ENCODE measurements at regions not wholly inside any gene's neighbourhood (a gene's known extent, or its start where the extent isn't known, plus 50 kb on each side); places are given as distances from the start of the nearest gene placed in this dataset.

DNA sequence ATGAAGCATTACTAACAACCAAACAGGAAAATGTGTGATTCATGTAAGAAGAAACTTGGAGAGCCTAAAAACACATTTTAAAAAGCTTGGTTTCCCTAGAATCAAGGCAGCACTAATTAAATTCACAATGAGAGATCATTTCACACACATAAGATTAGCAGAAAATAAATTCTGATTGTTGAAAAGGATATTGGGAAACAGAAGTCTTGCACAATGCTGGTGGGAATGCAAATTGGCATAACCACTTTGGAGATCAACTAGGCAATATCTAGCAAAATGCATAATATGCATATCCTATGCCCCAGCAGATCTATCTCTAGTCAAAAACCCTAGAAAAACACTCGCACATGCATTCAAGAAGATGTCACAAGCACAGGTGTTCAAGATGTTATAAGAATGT lies 75.3 kb upstream of the SIX3 start:
- peak; percentile 1 for DNase-seq (ENCODE audit: low read depth)
- TF ChIP-seq, protein P1, sequence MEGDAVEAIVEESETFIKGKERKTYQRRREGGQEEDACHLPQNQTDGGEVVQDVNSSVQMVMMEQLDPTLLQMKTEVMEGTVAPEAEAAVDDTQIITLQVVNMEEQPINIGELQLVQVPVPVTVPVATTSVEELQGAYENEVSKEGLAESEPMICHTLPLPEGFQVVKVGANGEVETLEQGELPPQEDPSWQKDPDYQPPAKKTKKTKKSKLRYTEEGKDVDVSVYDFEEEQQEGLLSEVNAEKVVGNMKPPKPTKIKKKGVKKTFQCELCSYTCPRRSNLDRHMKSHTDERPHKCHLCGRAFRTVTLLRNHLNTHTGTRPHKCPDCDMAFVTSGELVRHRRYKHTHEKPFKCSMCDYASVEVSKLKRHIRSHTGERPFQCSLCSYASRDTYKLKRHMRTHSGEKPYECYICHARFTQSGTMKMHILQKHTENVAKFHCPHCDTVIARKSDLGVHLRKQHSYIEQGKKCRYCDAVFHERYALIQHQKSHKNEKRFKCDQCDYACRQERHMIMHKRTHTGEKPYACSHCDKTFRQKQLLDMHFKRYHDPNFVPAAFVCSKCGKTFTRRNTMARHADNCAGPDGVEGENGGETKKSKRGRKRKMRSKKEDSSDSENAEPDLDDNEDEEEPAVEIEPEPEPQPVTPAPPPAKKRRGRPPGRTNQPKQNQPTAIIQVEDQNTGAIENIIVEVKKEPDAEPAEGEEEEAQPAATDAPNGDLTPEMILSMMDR (IDR thresholded peaks at IDR 0.05; ENCODE audit: low read length, missing control alignments) = no peak
- no peak overlapping the region for H3K4me3 ChIP-seq (replicated peaks; ENCODE audit: low read depth, low read length)

DNA sequence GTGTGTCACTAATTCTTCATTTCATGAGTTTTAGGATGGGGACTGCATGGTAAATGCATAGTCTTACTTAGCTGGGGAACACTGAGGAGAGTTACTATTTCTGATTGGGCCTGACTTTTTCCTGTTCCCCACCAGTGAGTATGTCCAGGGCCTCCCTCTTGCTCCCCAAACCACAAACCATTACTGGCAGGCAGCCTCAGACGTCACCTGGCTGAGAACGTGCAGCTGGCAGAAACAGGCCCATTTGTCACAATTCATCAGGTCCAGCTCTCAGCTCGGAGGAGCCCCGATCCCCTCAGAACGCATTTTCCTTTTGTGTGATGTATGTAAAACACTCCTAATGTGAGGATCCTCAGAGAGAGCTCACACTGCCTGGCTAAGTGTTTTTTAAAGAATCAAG lies 71.7 kb upstream of the SIX3 start:
- TF ChIP-seq, protein P1 (IDR thresholded peaks at IDR 0.05; ENCODE audit: low read length, missing control alignments) = no peak
- DNase-seq (ENCODE audit: low read depth) = no peak

DNA sequence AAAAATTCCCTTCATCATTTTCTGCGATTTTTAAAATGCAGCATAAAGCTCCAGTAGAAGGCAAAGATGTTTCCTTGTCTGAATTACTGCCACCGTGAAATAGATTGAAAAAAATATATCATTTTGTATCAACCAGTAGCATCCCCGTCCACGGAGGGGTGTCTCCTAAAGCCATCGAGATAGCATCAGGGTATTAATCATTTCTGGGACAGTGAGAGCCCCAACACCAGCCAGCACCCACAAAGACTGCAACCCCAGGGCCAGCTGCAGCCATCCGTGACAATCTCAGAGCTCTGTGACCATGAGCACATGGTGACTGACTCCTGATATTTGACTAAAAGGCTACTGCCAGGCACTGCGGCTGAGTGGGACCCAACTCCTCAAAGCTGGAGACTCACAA lies 64.1 kb upstream of the SIX3 start:
- TF ChIP-seq, protein P1 (IDR thresholded peaks at IDR 0.05; ENCODE audit: low read length, missing control alignments) = no peak
- DNase-seq (ENCODE audit: low read depth) = no peak
- no peak overlapping the region for H3K4me3 ChIP-seq (replicated peaks; ENCODE audit: low read depth, low read length)

More for the DNA sequence above, 71.7 kb upstream of the SIX3 start:
- no peak overlapping the region for H3K4me3 ChIP-seq (replicated peaks; ENCODE audit: low read depth, low read length)

DNA sequence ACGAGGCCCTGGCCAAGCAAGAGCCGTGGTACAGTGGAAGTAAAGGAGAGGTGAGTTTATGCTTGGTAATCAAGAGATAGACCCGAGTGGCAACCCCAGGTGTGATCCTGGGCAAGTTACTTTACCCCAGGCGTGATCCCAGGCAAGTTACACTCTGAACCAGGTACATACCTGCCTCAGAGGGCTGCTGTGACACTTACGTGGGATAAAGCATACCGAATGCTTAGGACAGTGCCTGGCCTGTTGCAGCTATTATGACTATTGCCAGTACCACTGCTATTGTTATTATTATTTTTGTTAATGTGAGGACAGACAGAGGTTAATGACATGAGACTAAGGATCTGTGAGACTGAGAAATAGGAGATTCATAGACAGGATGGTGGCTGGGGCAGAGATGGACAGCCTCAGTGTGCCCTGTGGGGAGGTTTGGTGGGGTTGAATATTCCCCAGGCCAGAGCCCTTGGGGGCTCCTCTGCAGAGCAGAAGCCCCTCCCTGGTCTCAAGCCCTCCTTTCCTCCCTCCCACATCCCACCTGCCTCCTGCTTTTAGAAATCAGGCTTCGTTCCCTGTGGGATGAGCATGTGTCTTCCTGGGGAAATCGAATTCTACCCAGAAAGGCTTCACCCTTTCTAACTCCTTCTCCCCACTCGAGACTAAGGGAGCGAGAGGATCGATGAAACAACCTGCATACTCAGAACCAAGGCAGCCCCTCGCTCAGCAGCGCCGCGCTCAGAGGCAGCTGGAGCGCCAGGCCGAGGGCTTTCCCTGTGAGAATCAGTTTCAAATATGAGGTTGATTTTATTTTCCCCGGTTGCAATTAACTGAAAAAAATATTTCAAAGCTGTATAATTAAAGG lies 62.0 kb upstream of the SIX3 start:
- H3K4me3 ChIP-seq (replicated peaks; ENCODE audit: low read depth, low read length) = no peak overlapping the region
- no peak for DNase-seq (ENCODE audit: low read depth)
- TF ChIP-seq, protein P1 (IDR thresholded peaks at IDR 0.05; ENCODE audit: low read length, missing control alignments) = no peak

DNA sequence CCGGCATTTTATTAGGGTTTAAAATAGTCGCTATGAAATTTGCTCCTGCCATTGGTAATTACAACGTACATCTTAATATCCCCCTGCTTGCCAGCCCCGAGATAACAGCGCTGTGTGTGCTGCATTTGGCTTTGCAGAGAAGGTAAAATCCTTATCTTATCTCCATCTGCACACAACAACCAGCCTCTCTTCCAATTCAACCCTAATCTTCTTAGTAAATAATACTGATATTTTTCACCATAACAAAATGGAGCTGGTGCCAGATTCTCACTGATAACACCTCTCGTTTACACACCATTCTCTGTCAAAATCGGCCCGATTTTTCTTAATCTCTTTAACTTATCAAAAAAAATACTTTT lies 61.4 kb upstream of the SIX3 start:
- H3K4me3 ChIP-seq (replicated peaks; ENCODE audit: low read depth, low read length) = no peak overlapping the region
- no peak for DNase-seq (ENCODE audit: low read depth)
- TF ChIP-seq, protein P1 (IDR thresholded peaks at IDR 0.05; ENCODE audit: low read length, missing control alignments) = no peak

DNA sequence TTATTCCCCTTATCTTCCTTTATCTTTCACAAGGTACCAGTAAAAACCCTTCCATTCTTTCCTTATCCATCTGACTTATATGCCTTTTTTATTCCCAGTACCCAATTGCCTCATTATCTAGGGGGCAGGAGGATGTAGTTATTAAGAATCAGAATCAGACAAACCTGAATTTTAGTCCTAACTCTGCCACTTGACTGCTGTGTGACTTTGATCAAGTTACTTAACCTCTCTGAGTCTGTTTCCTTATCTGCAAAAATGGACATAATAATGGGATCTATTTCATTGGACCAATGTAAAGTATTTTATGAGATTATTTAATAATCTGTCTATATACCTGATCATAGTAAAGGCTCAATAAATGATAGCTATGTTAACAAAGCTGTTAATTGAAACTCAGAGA lies 59.6 kb upstream of the SIX3 start:
- no peak for DNase-seq (ENCODE audit: low read depth)

More for the DNA sequence above, 59.6 kb upstream of the SIX3 start:
- no peak overlapping the region for H3K4me3 ChIP-seq (replicated peaks; ENCODE audit: low read depth, low read length)
- TF ChIP-seq, protein P1 (IDR thresholded peaks at IDR 0.05; ENCODE audit: low read length, missing control alignments) = no peak

All from fibroblast of pulmonary artery (primary cell).